IMR-90 (cell line): ENCODE measurements at regions not wholly inside any gene's neighbourhood (a gene's known extent, or its start where the extent isn't known, plus 50 kb on each side); places are given as distances from the start of the nearest gene placed in this dataset.

Experiments used
- ATAC-seq: fragments of 200-7000 bp; cut with Tn5 transposase; 2 replicates; pipeline ENCODE4 v1.9.1; 2020; ENCODE audit warnings: low read depth, mild to moderate bottlenecking, moderate library complexity
- BruUV-seq: library from RNA; stranded (reverse); fragments of 400-500 nt; replicated peaks from 2 replicates; lab custom pipeline; 2021; lab: Mats Ljungman, UMichigan
- CTCF ChIA-PET: fragments of 300-600 bp; formaldehyde crosslinking; extraction: SDS; loops from one replicate; lab custom pipeline; 2021; ENCODE audit warnings: antibody characterized with exemption; lab: Yijun Ruan, JAX
- POLR2A ChIA-PET: fragments of 300-600 bp; sonication (Branson Sonifier 250); formaldehyde crosslinking; loops from one replicate; lab custom pipeline; 2022; ENCODE audit warnings: antibody characterized with exemption; ENCODE audit not compliant: unreplicated experiment; lab: Charles Lee
- DNase-seq: peaks from one replicate; pipeline ENCODE4 v3.0.0; 2013
- H2AFZ ChIP-seq: replicated peaks from 2 replicates; pipeline ENCODE3; 2013; ENCODE audit warnings: low read length, mild to moderate bottlenecking; ENCODE audit not compliant: poor library complexity
- H2AK5ac ChIP-seq: 2 replicates; pipeline ENCODE4 v1.6.1; 2013; ENCODE audit warnings: low read depth, low read length, inconsistent platforms
- H2AK9ac ChIP-seq: replicated peaks from 2 replicates; pipeline ENCODE3; 2013; ENCODE audit warnings: mild to moderate bottlenecking, low read depth, low read length, moderate library complexity; ENCODE audit not compliant: poor library complexity
- H2BK120ac ChIP-seq: 2 replicates; pipeline ENCODE4 v1.6.1; 2013; ENCODE audit warnings: low read depth, low read length, inconsistent platforms
- H2BK15ac ChIP-seq: 3 replicates; pipeline ENCODE4 v1.6.1; 2013; ENCODE audit warnings: low read depth, low read length, inconsistent platforms
- H2BK20ac ChIP-seq: 2 replicates; pipeline ENCODE4 v1.6.1; 2013; ENCODE audit warnings: low read depth, mild to moderate bottlenecking, inconsistent platforms, low read length, moderate library complexity
- H2BK5ac ChIP-seq: 2 replicates; pipeline ENCODE4 v1.6.1; 2013; ENCODE audit warnings: mild to moderate bottlenecking, low read depth, low read length, inconsistent platforms; ENCODE audit not compliant: poor library complexity, severe bottlenecking
- H3K14ac ChIP-seq: replicated peaks from 2 replicates; pipeline ENCODE4 v1.6.1; 2013; ENCODE audit warnings: low read depth, low read length, inconsistent platforms
- H3K18ac ChIP-seq: 2 replicates; pipeline ENCODE4 v1.6.1; 2013; ENCODE audit warnings: low read depth, low read length, control low read depth
- H3K23ac ChIP-seq: 2 replicates; pipeline ENCODE4 v1.6.1; 2013; ENCODE audit warnings: low read depth, low read length, inconsistent platforms
- H3K27ac ChIP-seq: 2 replicates; pipeline ENCODE4 v1.5.1; 2013; ENCODE audit warnings: mild to moderate bottlenecking, control low read depth, low read length; ENCODE audit not compliant: insufficient read depth
- H3K27me3 ChIP-seq: 2 replicates; pipeline ENCODE4 v1.6.1; 2013; ENCODE audit warnings: low read length; ENCODE audit not compliant: control insufficient read depth, insufficient read depth
- H3K36me3 ChIP-seq: 2 replicates; pipeline ENCODE4 v1.6.1; 2013; ENCODE audit warnings: low read length, mixed read lengths; ENCODE audit not compliant: control insufficient read depth, insufficient read depth
- H3K4ac ChIP-seq: 2 replicates; pipeline ENCODE4 v1.6.1; 2013; ENCODE audit warnings: low read depth, low read length, inconsistent platforms
- H3K4me1 ChIP-seq: 2 replicates; pipeline ENCODE4 v1.6.1; 2013; ENCODE audit warnings: low read length, mixed read lengths; ENCODE audit not compliant: control insufficient read depth, insufficient read depth
- H3K4me2 ChIP-seq: 2 replicates; pipeline ENCODE4 v1.6.1; 2013; ENCODE audit warnings: low read depth, mild to moderate bottlenecking, control low read depth, low read length, moderate library complexity
- H3K4me3 ChIP-seq: 2 replicates; pipeline ENCODE4 v1.5.1; 2013; ENCODE audit warnings: low read depth, mild to moderate bottlenecking, control low read depth, low read length, moderate library complexity; ENCODE audit not compliant: insufficient read depth
- H3K56ac ChIP-seq: 2 replicates; pipeline ENCODE4 v1.6.1; 2013; ENCODE audit warnings: low read length, inconsistent platforms; ENCODE audit not compliant: insufficient read depth; ENCODE audit errors: extremely low read depth
- H3K79me1 ChIP-seq, 2 experiments: 2 replicates each; pipeline ENCODE4 v1.6.1; 2013; ENCODE audit warnings: low read length in 2 of 2, inconsistent platforms in 1 of 2, low read depth in 1 of 2
- H3K9ac ChIP-seq: 2 replicates; pipeline ENCODE4 v1.6.1; 2013; ENCODE audit warnings: low read depth, low read length, control low read depth
- H3K9me1 ChIP-seq: 2 replicates; pipeline ENCODE4 v1.6.1; 2013; ENCODE audit warnings: low read length, inconsistent platforms; ENCODE audit not compliant: insufficient read depth
- H3K9me3 ChIP-seq: 2 replicates; pipeline ENCODE4 v1.6.1; 2013; ENCODE audit warnings: low read length; ENCODE audit not compliant: control insufficient read depth, insufficient read depth
- H4K20me1 ChIP-seq: 2 replicates; pipeline ENCODE4 v1.6.1; 2013; ENCODE audit warnings: low read length, inconsistent platforms; ENCODE audit not compliant: insufficient read depth
- H4K5ac ChIP-seq: 2 replicates; pipeline ENCODE4 v1.6.1; 2013; ENCODE audit warnings: mild to moderate bottlenecking, low read depth, low read length, control low read depth
- H4K8ac ChIP-seq, 2 experiments: 2 replicates each; pipeline ENCODE4 v1.6.1; 2013; ENCODE audit warnings: low read depth in 2 of 2, low read length in 2 of 2, control low read depth in 1 of 2, inconsistent platforms in 1 of 2
- H4K91ac ChIP-seq: 2 replicates; pipeline ENCODE4 v1.6.1; 2013; ENCODE audit warnings: low read depth, low read length, inconsistent platforms; ENCODE audit not compliant: insufficient read depth
- BHLHE40 ChIP-seq: fragments of 150-350 bp; IDR thresholded peaks from 2 replicates; pipeline ENCODE4 v1.6.1; 2016; ENCODE audit warnings: mild to moderate bottlenecking, low read depth, low read length
- CEBPB ChIP-seq: IDR thresholded peaks from 2 replicates; pipeline ENCODE4 v1.6.1; 2012; ENCODE audit warnings: low read depth, low read length, improper control_type of control experiment
- CHD1 ChIP-seq: IDR thresholded peaks from 2 replicates; pipeline ENCODE4 v1.6.1; 2012; ENCODE audit warnings: low read depth, low read length, improper control_type of control experiment
- CTCF ChIP-seq: conservative IDR thresholded peaks from 2 replicates; pipeline ENCODE4 v1.5.1; 2012; ENCODE audit warnings: mild to moderate bottlenecking, low read depth, low read length, improper control_type of control experiment
- ELK1 ChIP-seq: fragments of 150-350 bp; IDR thresholded peaks from 2 replicates; pipeline ENCODE4 v1.6.1; 2016; ENCODE audit warnings: low read depth, mild to moderate bottlenecking, low read length, moderate library complexity, borderline replicate concordance
- FOS ChIP-seq: fragments of 150-350 bp; IDR thresholded peaks from 2 replicates; pipeline ENCODE4 v1.6.1; 2016; ENCODE audit warnings: low read depth, low read length
- MAFK ChIP-seq: IDR thresholded peaks from 2 replicates; pipeline ENCODE4 v1.6.1; 2012; ENCODE audit warnings: low read depth, low read length, improper control_type of control experiment
- MAZ ChIP-seq: IDR thresholded peaks from 2 replicates; pipeline ENCODE4 v1.6.1; 2012; ENCODE audit warnings: low read depth, mild to moderate bottlenecking, low read length, improper control_type of control experiment, moderate library complexity, borderline replicate concordance
- MXI1 ChIP-seq: IDR thresholded peaks from 2 replicates; pipeline ENCODE4 v1.6.1; 2012; ENCODE audit warnings: low read depth, mild to moderate bottlenecking, low read length, moderate library complexity, borderline replicate concordance
- NFE2L2 ChIP-seq: fragments of 150-350 bp; IDR thresholded peaks from 2 replicates; pipeline ENCODE4 v1.6.1; 2016; ENCODE audit warnings: low read depth, mild to moderate bottlenecking, low read length
- POLR2A ChIP-seq: IDR thresholded peaks from 2 replicates; pipeline ENCODE4 v1.6.1; 2012; ENCODE audit warnings: mild to moderate bottlenecking, low read depth, low read length
- RAD21 ChIP-seq: IDR thresholded peaks from 2 replicates; pipeline ENCODE4 v1.6.1; 2012; ENCODE audit warnings: low read length, improper control_type of control experiment
- RCOR1 ChIP-seq: IDR thresholded peaks from 2 replicates; pipeline ENCODE4 v1.6.1; 2012; ENCODE audit warnings: mild to moderate bottlenecking, low read length, improper control_type of control experiment; ENCODE audit not compliant: insufficient replicate concordance
- RFX5 ChIP-seq: IDR thresholded peaks from 2 replicates; pipeline ENCODE4 v1.8.0; 2012; ENCODE audit warnings: low read depth, mild to moderate bottlenecking, low read length, moderate library complexity
- SMC3 ChIP-seq: fragments of 150-350 bp; IDR thresholded peaks from 2 replicates; pipeline ENCODE4 v1.6.1; 2016; ENCODE audit warnings: low read depth, mild to moderate bottlenecking, antibody characterized with exemption, low read length, moderate library complexity
- WGBS, 2 experiments: methylation state at CpG; one replicate each; pipeline versions ENCODE4 v1.1.5 to v1.1.7; 2013; ENCODE audit warnings: missing lambda C conversion rate in 2 of 2; ENCODE audit not compliant: insufficient read length in 1 of 2; ENCODE audit errors: extremely low coverage in 2 of 2; 5-methylcytosine and 5-hydroxymethylcytosine counted together
- dilution Hi-C: fragments of 300-500 bp; cut with HindIII; formaldehyde crosslinking; loops from one replicate; pipeline ENCODE4 v1.14.3; 2018; ENCODE audit warnings: low sequenced_read_pairs; ENCODE audit not compliant: unreplicated experiment
- in situ Hi-C: fragments of 300-500 bp; cut with MboI; formaldehyde crosslinking; loops from 3 replicates; pipeline ENCODE4 v1.14.3; 2019; ENCODE audit warnings: low sequenced_read_pairs, inconsistent platforms, mixed read lengths
- intact Hi-C: fragments of 100-400 bp; cut with micrococcal nuclease; formaldehyde crosslinking; loops from 2 replicates; pipeline ENCODE4 v1.10.0; 2022
- TF ChIP-seq, protein P1 (sequence below): fragments of 150-350 bp; IDR thresholded peaks from 2 replicates; pipeline ENCODE4 v1.6.1; 2017; ENCODE audit warnings: mild to moderate bottlenecking, antibody characterized with exemption, low read length, low read depth

GRCh38 chr2:146912536-146912935 is 932.3 kb upstream of the ACVR2A start:
- no peak overlapping the region for H3K18ac ChIP-seq
- no peak overlapping the region for H3K56ac ChIP-seq
- no peak overlapping the region for H3K4ac ChIP-seq
- CTCF ChIA-PET = no interaction called here
- intact Hi-C loops (loop anchor here (10.0 kb wide), 1 partner anchor 782 kb away; no protein-coding TSS in a partner anchor), dilution Hi-C loops (no loop called here), in situ Hi-C loops (no loop called here)
- H2AK5ac ChIP-seq = no peak overlapping the region
- H3K9me1 ChIP-seq = no peaks in the 10 kb centered on the region
- H3K4me1 ChIP-seq = no peaks in the 10 kb centered on the region
- no peak for TF ChIP-seq CHD1
- TF ChIP-seq, protein P1, sequence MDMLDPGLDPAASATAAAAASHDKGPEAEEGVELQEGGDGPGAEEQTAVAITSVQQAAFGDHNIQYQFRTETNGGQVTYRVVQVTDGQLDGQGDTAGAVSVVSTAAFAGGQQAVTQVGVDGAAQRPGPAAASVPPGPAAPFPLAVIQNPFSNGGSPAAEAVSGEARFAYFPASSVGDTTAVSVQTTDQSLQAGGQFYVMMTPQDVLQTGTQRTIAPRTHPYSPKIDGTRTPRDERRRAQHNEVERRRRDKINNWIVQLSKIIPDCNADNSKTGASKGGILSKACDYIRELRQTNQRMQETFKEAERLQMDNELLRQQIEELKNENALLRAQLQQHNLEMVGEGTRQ = no peak
- no peak for TF ChIP-seq SMC3
- no peak for TF ChIP-seq MAZ
- no peak for TF ChIP-seq RFX5
- TF ChIP-seq CEBPB = no peak
- no peak for TF ChIP-seq ELK1
- TF ChIP-seq RCOR1 = no peak
- no peak for TF ChIP-seq NFE2L2
- TF ChIP-seq RAD21 = no peak
- TF ChIP-seq FOS = no peak
- TF ChIP-seq CTCF = no peak
- no peak for TF ChIP-seq BHLHE40
- TF ChIP-seq MAFK = no peak
- TF ChIP-seq MXI1 = no peak
- no peak for TF ChIP-seq POLR2A
- no peaks in the 10 kb centered on the region for H3K36me3 ChIP-seq
- no peak overlapping the region for H4K8ac ChIP-seq
- no peak overlapping the region for H3K27ac ChIP-seq
- no peak overlapping the region for H3K14ac ChIP-seq
- no peak overlapping the region for H3K23ac ChIP-seq
- H3K4me2 ChIP-seq = no peak overlapping the region
- ATAC-seq (no peak), DNase-seq (no peak)
- H2BK120ac ChIP-seq = no peak overlapping the region
- BruUV-seq = no TSS peak
- no peak overlapping the region for H3K4me3 ChIP-seq
- 0% methylated on average over 1 of the region's 3 CpGs; no CpG with 5 or more reads in 1 of the 2 experiments for WGBS, 2 experiments
- H2AFZ ChIP-seq = no peak overlapping the region
- no peaks in the 10 kb centered on the region for H4K20me1 ChIP-seq
- POLR2A ChIA-PET = no interaction called here
- no peaks in the 10 kb centered on the region for H3K79me1 ChIP-seq
- no peak overlapping the region for H2BK20ac ChIP-seq
- H4K91ac ChIP-seq = no peak overlapping the region
- no peak overlapping the region for H3K9ac ChIP-seq
- no peaks in the 10 kb centered on the region for H3K9me3 ChIP-seq
- H4K5ac ChIP-seq = no peak overlapping the region
- no peak overlapping the region for H2AK9ac ChIP-seq
- H2BK15ac ChIP-seq = no peak overlapping the region
- no peak overlapping the region for H2BK5ac ChIP-seq
- no peaks in the 10 kb centered on the region for H3K27me3 ChIP-seq
